Activated effector memory CD4-positive, alpha-beta T cell treated with anti-CD3 and anti-CD28 coated beads, Interleukin-2, amount 50 U/mL, for 16 hours (primary cell): ENCODE measurements at regions not wholly inside any gene's neighbourhood (a gene's known extent, or its start where the extent isn't known, plus 50 kb on each side); places are given as distances from the start of the nearest gene placed in this dataset.
"Not testable (repeated sequence)": the region's sequence is repeated elsewhere in the genome, so short reads cannot be mapped to it uniquely, and the experiment has no call there.

ENCODE experiments used
- DNase-seq: peaks from one replicate; pipeline ENCODE4 v3.0.0-alpha.2; 2020

DNA sequence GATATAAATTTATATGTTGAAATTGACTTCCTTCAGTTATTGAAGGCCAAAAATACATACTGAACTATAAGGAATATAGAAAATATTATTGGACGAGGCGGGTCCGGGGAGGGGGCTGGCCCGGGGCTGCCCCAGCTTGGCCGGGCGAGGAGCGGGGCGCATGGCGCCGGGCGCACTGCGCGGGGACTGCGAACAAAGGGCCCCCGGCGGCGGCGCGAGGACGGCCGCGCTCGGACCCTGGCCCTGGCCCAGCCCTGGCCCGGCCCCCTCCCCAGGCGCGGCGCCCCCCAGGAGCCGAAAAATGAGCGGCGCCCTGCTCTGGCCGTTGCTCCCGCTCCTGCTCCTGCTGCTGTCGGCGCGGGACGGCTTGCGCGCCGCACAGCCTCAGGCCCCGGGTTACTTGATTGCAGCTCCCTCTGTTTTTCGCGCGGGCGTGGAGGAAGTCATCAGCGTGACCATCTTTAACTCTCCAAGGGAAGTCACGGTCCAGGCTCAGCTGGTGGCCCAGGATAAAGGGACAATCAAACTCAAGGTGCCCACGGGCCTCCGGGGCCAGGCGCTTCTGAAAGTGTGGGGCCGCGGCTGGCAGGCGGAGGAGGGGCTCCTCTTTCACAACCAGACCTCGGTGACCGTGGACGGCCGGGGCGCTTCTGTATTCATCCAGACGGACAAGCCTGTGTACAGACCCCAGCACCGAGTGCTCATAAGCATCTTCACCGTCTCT, 1247.6 kb upstream of the PHF14 start:
- DNase-seq: not testable (repeated sequence)

DNA sequence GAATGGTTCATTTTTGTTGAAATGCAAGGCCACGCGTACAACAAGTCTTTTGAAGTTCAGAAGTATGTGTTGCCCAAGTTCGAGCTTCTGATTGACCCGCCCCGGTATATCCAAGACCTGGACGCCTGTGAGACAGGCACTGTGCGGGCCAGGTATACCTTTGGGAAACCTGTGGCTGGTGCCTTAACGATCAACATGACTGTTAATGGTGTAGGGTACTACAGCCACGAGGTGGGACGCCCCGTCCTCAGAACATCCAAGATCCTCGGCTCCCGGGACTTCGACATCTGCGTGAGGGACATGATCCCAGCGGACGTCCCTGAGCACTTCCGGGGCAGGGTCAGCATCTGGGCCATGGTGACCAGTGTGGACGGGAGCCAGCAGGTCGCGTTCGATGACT, 1246.9 kb upstream of the PHF14 start:
- not testable (repeated sequence) for DNase-seq

DNA sequence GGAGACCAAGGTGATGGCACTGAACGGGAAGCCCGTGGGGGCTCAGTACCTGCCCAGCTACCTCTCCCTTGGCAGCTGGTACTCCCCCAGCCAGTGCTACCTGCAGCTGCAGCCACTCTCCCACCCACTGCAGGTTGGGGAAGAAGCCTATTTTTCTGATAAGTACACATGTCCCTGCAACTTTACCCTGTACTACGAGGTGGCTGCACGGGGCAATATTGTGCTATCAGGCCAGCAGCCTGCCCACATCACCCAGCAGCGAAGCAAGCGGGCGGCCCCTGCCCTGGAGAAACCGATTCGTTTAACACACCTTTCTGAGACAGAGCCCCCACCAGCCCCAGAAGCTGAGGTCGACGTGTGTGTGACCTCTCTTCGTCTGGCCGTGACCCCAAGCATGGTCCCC, 1246.2 kb upstream of the PHF14 start:
- DNase-seq: not testable (repeated sequence)

DNA sequence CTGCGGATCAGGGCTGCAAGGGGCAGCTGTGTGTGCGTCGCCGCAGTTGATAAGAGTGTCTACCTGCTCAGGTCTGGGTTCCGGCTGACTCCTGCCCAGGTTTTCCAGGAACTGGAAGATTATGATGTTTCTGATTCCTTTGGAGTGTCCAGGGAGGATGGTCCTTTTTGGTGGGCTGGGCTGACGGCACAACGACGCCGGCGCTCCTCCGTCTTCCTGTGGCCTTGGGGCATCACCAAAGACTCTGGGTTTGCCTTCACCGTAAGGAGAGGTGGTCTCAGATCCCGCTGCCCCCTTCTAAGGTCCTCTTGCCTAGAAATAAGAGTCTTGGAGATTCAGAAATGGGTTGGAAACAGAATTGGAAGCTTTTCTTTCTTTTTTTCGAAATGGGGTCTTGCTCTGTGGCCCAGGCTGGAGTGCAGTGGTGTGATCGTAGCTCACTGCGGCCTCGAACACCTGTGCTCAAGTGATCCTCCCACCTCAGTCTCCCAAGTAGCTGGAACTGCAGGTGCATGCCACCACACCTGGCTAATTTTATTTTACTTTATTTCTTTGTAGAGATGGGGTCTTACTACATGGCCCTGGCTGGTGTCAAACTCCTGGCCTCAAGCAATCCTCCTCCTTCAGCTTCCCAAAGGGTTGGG, 1245.5 kb upstream of the PHF14 start:
- DNase-seq: not testable (repeated sequence)

DNA sequence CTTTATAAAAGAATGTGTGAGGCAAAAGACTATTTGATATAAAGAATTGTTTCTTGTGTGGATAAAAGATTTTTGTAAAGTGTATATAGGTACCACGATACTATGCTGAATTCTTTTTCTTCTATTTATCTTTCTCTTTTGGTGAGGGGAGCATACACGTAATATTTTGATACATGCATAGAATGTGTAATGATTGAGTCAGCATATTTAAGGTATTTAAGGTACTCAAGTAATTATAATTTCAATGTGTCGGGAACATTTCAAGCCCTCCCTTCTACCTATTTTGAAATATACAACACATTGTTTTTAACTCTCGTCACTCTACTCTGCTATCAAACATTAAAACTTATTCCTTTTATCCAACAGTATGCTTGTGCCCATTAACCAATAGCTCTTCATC, 1221.6 kb upstream of the PHF14 start:
- DNase-seq: no peak

DNA sequence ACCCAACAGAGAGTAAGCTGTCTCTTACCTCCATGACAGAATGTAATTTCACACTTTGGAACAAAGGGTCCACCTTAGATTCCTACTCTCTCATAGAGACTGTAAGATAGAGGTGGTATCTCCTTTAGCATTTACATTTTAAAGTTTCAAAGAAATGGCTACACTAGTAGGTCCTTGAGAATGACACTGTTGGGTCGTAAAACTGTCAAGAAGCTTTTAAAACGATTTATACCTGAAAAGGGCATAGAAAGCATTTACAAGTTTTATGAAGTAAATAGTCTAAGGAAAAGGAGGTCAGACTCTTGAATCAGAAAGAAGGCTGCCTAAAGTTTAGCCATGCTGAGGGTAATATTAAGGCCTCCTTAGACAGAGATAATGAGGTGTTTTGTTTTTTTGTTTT, 1212.4 kb upstream of the PHF14 start:
- DNase-seq: no peak

DNA sequence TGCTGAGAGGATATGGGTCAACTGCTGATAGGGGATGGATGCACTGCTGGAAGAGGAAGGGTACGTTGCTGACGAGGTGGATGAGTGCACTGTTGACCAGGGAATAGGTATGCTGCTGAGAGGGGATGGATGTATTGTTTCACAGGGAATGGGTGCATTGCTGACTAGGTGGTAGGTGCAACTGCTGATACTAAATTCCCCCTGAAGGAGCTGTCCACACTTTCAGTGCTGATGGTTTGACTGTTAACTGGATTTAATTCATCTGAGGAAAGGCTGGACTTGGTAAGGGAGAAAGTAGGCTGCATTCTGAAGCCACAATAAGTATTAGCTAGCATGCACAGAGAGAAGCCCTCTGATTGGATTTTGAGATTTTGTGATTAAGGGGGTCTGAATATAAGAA, 1196.8 kb upstream of the PHF14 start:
- no peak for DNase-seq

DNA sequence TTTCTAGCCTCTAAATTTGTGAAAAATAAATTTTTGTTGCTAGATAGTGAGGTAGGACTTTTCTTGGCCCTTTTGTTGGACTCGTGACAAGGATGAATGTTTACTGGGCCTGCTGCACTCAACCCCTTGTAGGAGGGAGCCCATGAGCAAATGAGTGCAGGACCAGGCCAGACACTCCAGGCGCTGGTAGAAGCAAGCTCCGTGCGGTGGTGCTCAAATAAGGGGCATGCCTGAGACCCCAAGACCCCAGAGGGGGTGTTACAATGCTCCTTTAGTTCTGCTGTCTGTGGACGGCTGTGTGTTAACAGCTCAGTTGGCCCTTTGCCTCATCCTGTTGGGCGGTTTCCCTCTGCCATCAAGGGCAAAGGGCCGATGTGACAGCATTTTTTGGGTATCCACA, 1195.3 kb upstream of the PHF14 start:
- DNase-seq: no peak

DNA sequence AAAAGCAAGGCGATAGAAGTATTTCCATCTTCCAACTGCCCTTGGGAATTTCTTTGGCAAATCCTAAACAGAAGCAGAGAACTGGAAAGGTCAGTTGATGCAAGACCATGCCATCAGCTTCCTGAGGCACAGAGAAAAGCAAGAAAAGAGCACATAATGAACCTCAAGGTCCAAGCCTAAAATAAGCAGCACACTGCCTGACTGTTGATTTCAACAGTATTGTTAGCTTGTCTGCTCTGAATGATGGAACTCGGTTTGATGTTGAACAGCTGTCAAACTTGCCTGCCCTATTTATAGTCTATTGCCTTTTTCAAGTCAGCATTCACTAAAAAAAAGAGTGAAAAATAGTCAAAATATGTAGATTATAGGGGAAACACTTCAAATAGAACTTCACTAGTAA, 1192.0 kb upstream of the PHF14 start:
- DNase-seq: no peak

DNA sequence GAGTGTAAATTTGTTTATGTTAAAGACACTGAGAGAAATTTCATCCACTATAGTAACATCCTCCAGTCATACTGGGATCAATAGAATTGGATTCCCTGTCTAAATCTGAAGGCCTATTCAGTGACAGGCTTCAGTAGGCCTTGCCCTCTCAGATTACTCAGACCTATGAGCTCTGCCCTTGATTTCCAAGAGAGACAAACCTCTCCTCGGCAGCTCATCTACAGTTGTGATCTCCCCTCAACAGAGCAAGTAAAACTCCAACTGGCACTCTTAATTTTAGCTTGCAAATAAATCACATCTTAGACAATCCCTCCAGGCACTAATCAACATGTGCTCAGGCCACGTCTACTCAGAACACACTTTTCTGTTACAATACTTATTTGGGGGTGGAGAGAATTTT, 1191.4 kb upstream of the PHF14 start:
- no peak for DNase-seq

DNA sequence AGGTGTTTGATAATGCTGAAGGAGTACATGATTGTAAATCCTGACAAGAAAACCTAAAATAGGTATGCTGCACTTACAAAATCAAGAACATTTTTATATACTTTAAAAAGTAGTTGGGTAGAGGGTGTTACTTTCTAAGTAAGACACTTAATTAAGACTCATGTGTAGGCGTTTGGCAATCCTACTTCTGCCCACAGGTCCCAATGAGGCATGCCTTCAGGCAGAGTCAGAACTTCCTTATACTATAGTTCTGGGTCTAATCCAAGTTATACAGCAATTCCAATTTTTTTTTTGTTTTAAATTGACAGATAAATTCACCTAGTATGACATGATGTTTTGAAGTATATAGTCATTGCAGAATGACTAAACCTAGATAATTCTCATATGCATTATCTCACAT, 1188.5 kb upstream of the PHF14 start:
- DNase-seq: no peak

DNA sequence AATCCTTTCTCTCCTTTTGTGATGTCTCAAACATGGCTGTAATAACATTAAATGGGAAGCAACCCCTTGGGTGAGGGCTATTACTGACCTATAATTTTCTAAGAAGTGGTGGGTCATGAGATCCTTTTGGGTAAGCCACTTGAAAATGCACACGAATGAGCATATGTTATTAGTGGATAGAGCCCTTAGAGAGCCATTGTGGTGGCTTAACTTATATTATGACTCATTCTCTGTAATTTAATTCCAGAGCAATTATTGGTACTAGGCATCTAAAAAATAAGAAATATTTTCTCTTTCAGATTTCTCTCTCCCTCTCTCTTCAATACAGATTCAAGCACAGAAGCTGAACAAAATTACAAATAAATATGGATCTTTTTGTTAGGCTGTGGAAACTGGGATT, 1177.4 kb upstream of the PHF14 start:
- DNase-seq: no peak

DNA sequence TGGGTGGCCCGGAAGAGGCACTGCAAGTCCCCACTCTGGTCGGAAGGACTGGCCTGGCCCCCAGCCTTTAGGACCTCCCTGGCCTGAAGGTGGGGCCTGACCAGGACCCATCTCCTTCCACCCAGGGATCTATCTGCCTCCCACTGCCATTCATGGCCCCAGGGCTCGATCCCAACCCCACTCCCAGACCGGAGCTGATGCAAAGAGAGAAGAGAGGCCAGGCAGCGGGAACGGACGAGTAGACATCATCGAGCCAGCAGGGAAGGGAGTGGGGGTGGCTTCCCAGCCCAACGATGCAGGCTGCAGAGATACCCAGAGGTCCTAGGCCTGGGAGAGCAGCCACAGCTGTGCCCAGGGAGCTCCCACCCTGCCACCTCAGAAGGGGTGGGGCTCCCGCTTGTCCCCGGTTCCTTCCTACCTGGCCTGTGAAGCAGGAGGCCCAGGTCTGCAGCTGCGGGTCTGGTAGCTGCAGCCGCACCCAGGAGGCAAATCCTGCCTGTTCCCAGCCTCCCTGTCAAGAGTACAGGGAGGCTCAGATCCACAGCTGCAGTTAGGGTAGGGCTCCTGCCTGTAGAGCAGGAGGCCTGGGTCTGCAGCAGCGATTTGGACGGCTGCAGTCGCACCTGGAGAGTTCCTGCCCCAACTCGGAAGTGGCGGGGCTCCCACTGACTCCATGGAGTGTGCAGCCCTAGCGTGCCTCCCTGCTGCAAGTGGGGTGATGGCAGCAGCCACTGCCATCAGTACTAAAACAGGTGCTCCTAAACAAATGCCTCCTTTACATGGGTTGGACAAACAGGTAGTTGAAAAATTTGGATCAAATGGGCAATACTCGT, 1151.0 kb upstream of the PHF14 start:
- DNase-seq: no peak

DNA sequence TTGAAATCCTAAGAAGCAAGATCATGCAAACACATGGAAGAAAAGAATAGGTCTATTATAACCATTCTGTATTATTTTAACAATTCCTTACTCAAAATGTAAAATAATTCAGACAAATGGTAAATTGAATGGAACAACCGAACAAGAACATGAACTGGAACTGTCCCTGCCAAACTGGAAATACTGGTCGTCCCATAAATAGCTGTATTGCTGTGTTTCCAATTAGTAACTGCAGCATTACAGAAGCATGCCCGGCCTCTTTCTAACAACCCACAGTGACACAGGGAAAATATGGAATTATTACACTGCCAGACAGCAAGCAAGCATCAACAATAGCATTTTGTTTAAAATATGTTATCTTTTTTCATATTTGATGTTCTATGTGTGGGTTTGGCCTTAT, 1138.5 kb upstream of the PHF14 start:
- no peak for DNase-seq

DNA sequence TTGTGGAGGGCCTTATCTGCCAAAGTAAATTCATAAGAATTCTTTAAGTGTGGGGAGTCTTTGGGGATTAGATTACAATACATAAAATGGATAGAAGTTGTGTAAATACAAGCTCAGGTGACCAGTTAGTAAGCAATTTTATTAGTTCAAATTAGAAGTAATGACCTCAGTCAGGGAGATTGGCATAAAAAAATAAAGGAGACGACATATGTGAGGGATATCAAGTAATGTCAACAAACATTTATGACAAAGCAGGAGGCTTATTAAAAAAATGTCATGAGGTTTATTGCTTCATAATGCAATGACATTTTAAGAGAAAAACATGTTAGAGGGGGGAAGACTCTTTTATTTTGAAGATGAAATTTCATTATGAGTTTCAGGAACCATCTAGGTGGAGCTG, 1137.0 kb upstream of the PHF14 start:
- DNase-seq: no peak

DNA sequence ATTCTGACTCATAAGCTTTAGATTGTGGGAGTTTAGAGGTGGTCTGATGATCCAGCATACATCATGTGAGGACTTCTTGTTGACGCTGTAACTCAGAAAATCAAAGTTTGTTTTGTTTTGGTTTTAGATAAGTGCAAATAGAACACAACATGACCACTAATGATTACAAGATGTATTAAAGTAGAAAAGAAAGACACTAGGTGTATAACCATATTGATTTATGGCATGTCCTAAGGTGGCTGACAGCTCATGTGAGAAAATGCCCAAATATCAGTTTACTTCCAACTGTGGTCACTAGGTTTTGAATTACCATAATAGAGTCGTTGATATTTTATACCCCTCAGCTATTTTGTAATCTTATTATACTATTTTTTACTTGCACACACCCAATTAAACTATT, 1131.4 kb upstream of the PHF14 start:
- DNase-seq: no peak

DNA sequence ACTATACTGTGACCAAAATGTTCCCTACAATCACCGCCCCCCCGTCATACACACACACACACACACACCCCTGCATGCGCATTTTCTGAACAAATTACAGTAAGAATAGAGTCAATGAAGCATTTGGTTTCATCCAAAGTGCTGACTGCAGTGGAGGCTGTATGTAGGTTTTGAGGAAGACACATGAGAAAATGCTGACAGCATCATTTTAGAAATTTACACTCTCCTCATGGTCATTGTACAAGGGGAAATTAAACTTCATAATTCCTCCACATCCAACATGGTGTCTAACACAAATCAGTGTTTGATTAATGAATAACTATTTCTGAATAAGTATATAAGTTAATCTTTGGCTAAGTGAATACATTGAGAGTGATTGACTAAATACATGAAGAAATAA, 1126.8 kb upstream of the PHF14 start:
- DNase-seq: no peak

DNA sequence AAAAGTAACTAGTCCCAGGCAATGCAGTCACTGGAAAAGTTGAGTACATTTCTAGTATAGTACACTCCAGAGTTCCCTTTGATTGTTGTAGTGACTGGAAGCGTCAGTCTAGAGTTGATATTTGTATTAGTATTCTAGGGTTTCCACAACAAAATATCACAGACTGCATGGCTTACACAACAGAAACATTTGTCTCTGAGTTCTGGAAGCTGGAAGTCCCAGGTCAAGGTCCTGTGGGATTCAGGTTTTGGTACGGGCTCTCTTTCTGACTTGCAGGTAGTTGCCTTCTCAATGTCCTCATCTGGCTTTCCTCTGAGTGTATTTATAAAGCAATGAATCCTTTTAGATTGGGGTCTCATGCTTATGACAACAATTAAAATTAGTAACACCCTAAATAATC, 1119.1 kb upstream of the PHF14 start:
- DNase-seq: no peak

DNA sequence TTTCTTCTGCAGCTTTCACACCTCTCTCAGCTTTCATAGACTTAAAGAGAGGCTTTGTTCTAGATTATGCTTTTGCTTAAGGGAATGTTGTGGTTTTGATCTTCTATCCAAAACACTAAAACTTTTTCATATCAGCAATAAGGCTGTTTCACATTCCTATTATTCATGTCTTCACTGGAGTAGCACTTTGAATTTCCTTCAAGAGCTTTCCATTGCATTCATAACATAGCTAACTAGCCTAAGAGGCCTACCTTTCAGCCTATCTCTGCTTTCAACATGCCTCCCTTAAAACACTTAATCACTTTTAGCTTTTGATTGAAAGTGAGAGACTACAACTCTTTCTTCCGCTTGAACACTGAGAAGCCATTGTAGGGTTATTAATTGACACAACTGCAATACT, 1117.0 kb upstream of the PHF14 start:
- no peak for DNase-seq

DNA sequence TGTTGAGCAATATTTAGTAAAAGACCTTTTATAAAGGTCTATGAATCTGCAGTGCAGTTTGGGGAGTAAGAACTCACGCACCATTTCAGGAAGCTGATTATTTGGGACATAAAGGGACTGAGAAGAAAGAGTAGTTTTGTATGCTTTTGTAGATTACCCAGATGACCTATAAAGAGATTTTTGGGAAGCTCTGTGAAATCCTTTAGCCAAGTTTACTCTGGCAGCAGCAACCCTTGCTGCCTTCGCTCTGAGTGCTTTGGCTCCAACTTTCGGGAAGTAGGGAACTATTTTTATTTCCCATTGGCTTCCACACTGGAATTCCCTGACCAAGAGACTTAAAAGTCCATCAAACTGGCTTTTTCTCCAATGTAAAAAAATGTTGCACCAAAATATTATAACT, 1110.1 kb upstream of the PHF14 start:
- no peak for DNase-seq

DNA sequence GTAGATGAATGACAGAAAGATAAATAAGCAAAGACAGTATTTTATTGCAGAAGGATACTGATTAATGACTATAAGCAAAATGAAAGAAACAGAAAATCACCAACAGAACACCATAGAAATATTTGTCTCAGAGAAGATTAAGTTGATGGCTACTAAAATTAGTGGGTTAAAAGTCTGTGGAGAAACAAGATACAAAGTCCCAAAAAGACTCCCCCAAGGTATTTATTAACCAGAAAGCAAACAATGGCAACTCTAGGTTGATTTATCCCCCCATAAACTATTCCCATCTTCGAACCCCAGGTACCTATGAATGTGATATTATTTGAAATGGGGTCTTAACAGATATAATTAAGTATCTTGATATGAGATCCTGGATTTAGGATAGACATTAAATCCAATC, 1104.5 kb upstream of the PHF14 start:
- no peak for DNase-seq

DNA sequence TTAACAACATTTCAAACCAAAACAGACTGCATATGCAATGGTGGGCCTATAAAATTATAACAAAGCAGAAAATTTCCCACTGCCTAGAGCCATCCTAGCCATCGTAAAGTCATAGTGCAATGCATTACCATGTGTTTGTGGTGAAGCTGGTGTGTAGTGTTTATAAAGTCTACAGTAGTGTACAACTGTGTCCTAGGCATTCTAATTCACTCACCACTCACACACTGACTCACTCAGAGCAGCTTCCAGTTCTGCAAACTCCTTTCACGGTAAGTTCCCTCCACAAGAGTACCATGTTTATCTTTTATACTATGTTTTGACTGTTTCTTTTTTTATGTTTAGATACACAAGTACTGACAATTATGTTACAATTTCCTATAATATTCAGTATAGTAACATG, 1104.1 kb upstream of the PHF14 start:
- no peak for DNase-seq

DNA sequence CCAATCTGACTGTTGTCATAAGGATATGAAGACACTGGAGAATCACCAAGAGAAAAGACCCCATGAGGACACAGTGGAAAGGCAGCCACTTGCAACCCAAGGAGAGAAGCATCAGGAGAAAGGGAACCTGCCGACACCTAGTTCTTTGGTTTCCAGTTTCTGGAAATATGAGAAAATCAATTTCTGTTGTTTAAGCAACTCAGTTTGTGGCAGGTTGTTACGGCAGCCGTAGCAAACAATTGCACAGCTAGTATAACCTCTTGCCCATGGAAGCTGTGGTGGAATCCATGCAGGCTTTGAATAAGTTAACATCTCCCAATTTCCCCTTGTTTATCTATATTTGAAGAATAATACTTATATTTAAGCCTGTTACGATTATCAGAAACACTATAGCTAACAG, 1103.0 kb upstream of the PHF14 start:
- DNase-seq: no peak

DNA sequence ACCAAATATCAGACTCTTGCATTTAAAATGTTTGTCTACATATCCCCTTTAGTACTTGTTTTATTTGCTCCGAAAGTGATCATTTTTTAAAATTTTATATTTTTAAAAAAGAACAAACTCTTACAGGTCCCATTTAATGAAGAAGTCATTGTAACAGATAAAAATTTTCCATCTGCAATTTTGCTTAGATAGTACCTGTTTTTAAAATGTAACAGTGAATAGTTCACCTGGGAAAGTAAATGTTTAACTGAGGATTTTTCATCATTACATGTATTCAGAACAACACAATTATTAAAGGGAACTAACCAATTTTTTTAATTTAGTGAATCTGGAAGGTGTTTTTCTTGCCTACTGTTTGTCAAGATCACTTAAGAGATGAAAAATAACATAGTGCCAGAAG, 1099.5 kb upstream of the PHF14 start:
- no peak for DNase-seq
